NCI-H2107 (cell line): ENCODE measurements at regions not wholly inside any gene's neighbourhood (a gene's known extent, or its start where the extent isn't known, plus 50 kb on each side); places are given as distances from the start of the nearest gene placed in this dataset.
"Not testable (repeated sequence)": the region's sequence is repeated elsewhere in the genome, so short reads cannot be mapped to it uniquely, and the experiment has no call there.

ENCODE experiments used
- DNase-seq: peaks from one replicate; lab custom pipeline; 2025; lab: John Stamatoyannopoulos, UW

- DNase-seq: no peak
Observed at GRCh38 chr2:82237994-82238662, 1933.6 kb upstream of the LRRTM1 start.

DNA sequence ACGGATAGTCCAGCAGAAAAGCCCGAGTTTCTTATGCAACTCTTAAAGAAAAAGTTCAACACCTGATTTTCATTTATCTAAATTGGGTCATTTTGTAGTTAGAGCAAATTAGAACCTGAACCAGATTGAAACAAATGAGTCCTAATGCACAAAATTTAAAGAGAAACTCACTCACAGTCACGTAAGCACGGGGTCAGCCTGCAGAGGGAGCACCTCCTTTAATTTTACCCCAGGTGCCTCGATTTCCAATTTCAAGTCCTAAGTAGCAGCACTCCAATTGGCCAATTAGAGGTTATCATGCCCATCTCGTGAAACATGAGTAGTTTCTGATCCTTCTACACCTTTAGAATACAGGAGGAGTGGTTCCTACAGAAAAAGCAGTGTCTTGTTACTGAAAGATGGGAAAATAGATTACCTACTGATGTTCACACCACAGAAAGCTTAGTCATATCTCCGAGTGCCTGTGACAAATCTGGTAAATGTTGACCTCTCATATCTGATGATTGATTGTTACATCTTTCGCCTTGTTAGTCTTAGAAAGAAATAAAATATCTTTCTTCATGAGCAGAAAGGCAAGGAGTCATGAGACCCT lies 1929.8 kb upstream of the LRRTM1 start:
- DNase-seq: no peak

DNA sequence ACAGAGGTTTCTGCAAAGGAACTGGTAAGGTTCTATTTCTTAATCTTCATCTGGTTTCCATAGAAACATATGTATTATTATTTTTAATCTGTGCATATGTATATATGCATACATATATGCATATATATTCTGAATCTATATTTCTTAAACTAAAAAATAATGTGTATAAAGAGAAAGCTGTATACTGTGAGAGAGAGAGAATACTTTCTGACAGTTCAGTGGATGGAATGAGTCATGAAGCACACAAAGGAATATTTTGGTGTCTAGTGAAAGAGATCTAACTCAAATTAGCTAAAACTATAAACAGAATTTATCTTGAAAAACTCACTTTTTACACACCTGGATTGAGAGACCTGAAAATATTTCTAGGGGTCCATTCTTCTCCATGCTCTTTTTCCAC lies 1929.3 kb upstream of the LRRTM1 start:
- no peak for DNase-seq

GRCh38 chr2:82230406-82230805 lies 1925.9 kb upstream of the LRRTM1 start:
- DNase-seq: no peak

GRCh38 chr2:82226441-82226840 lies 1921.9 kb upstream of the LRRTM1 start:
- no peak for DNase-seq

DNA sequence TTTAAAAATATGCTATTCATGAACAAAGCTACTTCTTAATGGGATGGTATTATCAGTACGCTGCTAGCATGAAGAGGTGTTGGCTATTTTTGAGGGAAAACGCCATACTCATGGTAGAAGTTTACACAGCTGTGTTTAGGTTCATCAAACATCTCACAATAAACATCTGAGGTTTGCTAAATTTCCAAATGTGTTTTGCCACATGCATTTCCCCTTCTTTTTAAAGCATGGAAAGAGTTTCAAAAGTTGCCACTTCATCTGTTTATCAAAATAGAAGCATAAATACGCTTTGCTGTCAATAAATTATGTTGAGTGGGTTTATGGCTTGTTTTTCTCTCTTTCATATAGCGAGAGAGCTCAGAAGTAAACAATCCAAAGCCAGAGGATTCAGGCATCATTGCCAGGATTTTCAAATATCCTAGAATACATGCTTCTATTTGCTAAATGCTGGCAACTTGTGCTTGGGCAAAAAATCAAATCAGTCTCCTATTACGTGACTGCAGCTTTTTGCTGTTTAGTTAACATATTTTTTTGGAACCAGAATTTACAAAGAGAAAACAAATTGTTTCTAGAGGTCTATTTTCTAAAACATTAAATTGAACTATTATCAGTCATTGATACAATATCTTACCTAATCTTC lies 1919.9 kb upstream of the LRRTM1 start:
- no peak for DNase-seq

DNA sequence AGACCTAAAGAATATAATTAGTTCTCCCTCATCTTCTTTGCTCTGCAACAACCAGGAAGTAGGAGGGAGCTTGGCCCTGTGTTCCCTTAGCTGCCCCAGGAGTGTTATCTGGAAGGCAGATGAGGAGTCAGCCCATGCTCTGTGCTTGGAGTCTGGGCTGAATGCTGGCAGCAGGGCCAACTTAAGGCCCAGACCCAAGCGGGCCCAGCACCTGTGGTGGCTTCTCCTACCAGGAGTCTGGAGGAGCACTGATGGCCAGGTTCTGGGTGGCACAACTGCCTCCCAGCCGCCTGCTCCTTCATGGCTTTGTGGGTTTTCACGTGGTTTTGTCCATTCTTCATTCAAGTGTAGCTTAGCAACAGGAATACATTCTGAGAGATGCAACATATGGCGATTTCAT lies 1910.7 kb upstream of the LRRTM1 start:
- no peak for DNase-seq

GRCh38 chr2:82199493-82199852 lies 1894.9 kb upstream of the LRRTM1 start:
- no peak for DNase-seq

GRCh38 chr2:82198809-82199492 lies 1894.4 kb upstream of the LRRTM1 start:
- DNase-seq: no peak

DNA sequence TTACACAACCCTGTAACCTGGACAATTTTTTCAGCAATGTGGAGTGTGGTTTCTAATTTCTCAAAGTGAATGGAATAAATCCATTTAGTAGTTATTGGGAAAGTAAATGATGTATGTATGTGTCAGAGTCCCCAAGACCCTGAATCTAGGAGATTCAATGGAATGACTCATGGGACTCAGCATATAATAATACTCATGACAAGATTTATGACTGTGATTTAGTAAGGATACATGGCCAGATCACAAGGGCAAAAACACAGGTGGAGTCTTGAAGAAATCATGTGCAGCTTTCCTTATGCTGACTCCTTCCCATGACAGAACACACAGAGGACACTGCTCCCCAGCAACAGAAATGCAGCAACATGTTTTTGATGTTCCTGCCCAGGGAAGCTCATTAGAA lies 1877.7 kb upstream of the LRRTM1 start:
- DNase-seq: no peak

GRCh38 chr2:82175210-82175609 lies 1870.7 kb upstream of the LRRTM1 start:
- not testable (repeated sequence) for DNase-seq

DNA sequence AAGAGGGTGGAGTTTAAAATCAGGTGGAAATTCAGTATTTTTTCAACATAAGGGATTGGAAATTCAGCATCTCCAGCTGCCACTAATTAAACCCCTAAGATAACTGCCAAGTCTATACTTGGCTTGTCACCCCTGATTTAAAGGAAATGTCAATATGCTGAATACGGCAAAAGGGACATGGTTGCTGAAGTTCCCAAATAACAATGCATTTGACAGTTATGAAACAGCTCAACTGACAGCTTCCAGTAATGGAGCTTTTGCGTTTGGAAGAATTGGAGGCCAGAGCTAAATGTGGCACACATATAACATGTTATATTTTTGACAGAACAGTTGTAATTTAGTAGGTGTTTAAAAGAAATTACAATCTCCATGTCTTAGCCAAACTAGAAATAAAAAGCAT lies 1867.9 kb upstream of the LRRTM1 start:
- DNase-seq: no peak

- DNase-seq: no peak
Observed at GRCh38 chr2:82169379-82169778, 1864.8 kb upstream of the LRRTM1 start.

DNA sequence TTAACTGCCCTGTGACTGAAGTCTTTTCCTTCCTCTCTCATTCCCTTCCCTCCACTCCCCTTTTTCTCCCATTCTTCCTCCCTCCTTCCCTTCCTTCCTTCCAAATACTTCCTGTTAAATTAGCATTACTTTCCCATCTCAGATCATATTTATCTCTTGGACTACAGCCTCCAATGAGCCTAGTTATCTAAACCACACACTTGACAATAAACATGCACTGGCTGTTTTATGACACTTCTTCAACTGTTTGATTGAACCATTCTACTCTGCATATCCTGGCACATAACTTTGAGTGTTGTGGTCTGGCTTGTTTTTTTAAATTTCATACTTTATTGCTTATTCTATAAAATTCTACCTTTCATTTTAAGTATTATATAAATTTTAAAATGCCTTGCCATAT lies 1860.8 kb upstream of the LRRTM1 start:
- DNase-seq: no peak

DNA sequence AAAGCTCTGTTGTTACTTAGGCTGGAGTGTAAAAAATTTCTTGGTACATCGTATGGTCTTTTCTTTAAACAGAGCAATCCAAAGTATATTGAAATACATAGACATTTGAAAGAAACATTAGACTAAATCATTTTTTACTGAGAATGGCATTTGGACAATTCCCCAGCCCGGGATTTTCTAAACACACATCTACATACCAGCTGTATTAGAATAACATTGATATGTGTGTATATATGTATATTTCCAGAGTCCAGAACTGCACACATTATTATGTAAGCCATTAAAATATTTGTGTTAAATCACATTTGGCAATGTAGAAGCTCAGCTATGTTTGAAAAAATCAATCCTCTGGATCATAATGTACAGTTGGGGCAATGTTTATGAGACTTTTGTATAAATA lies 1853.6 kb upstream of the LRRTM1 start:
- DNase-seq: no peak

- no peak for DNase-seq
Observed at GRCh38 chr2:82155469-82155868, 1850.9 kb upstream of the LRRTM1 start.

- DNase-seq: no peak
Observed at GRCh38 chr2:82143343-82143742, 1838.8 kb upstream of the LRRTM1 start.

DNA sequence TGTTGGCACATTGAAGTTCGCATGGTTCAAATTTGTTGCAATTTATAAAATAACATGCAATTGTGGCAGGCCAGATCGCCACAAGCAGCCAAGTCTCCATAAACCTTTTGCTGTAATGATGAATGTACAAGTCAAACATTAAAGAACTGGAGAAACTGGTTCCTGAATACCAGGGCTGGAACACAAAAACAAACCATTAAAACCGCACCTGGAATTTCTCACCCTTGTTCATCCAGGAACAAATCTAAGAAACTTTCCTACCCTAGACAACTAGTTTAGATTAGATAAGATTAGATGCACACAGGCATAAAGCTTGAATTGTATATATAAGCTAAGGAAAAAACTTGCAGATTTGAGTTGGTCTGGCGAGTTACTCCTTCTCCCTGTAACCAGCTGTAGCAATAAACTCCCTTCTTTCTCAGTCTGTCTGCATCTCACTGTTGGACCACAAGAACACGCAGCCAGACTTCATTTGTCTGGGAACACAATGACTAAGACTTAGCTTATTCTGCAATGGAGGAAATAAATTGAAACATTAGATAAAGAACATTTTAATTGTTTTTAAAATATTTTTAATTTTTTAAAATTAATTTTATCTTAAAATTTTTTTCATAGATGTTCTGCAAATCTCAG lies 1835.5 kb upstream of the LRRTM1 start:
- DNase-seq: no peak

GRCh38 chr2:82137441-82137840 lies 1832.9 kb upstream of the LRRTM1 start:
- no peak for DNase-seq

- no peak for DNase-seq
Observed at GRCh38 chr2:82128051-82128450, 1823.5 kb upstream of the LRRTM1 start.

GRCh38 chr2:82124629-82125028 lies 1820.1 kb upstream of the LRRTM1 start:
- DNase-seq: no peak

DNA sequence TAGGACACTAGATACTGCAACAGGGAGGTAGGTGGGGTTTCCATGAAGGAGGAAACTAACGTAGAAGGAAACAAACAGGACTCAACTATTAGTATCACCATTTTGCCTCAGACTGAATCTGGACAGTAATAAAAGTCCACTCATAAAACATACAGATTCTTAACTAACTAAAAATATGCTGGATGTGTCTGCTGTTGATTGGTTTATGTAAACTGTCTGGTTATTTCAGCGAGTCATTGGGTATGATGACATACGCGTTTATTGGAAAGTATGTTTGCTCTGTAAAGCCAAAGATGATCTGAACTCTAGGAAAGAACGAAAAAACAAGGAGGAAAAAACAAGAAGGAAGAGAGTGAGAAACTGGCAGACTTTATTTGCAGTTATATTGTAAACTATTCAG lies 1816.1 kb upstream of the LRRTM1 start:
- no peak for DNase-seq

- no peak for DNase-seq
Observed at GRCh38 chr2:82120115-82120514, 1815.6 kb upstream of the LRRTM1 start.
